PC-9 (cell line): ENCODE measurements at regions not wholly inside any gene's neighbourhood (a gene's known extent, or its start where the extent isn't known, plus 50 kb on each side); places are given as distances from the start of the nearest gene placed in this dataset.

ENCODE experiments used
- BruUV-seq: library from RNA; stranded (reverse); fragments of 400-500 nt; replicated peaks from 2 replicates; lab custom pipeline; 2021; lab: Mats Ljungman, UMichigan
- CTCF ChIA-PET: fragments of 300-600 bp; sonication (Branson Sonifier 250); formaldehyde crosslinking; loops from one replicate; lab custom pipeline; 2022; ENCODE audit warnings: antibody characterized with exemption; lab: Charles Lee
- POLR2A ChIA-PET: fragments of 300-600 bp; sonication (Branson Sonifier 250); formaldehyde crosslinking; loops from one replicate; lab custom pipeline; 2022; ENCODE audit warnings: antibody characterized with exemption; ENCODE audit not compliant: unreplicated experiment; lab: Charles Lee
- DNase-seq, 2 experiments: peaks; one replicate each; pipeline versions ENCODE4 v3.0.0 to v3.0.0-alpha.2; 2015 to 2022; ENCODE audit warnings: mixed read lengths in 1 of 2
- H2AFZ ChIP-seq: fragments of 200-600 bp; sonication (generic); 2 replicates; pipeline ENCODE4 v1.8.1; 2017; ENCODE audit warnings: antibody characterized with exemption
- H3F3A ChIP-seq: fragments of 200-600 bp; sonication (generic); 2 replicates; pipeline ENCODE4 v1.8.1; 2017; ENCODE audit warnings: antibody characterized with exemption, mild to moderate bottlenecking, low read depth; ENCODE audit not compliant: insufficient read depth
- H3K27ac ChIP-seq: fragments of 200-600 bp; sonication (generic); 2 replicates; pipeline ENCODE4 v1.6.1; 2016; ENCODE audit warnings: mixed run types
- H3K27me3 ChIP-seq: fragments of 200-600 bp; sonication (generic); 2 replicates; pipeline ENCODE4 v1.6.1; 2016; ENCODE audit warnings: low read depth, mixed run types; ENCODE audit not compliant: insufficient read depth
- H3K36me3 ChIP-seq: fragments of 200-600 bp; sonication (generic); 2 replicates; pipeline ENCODE4 v1.6.1; 2016; ENCODE audit warnings: low read depth, mixed run types
- H3K4me1 ChIP-seq: fragments of 200-600 bp; sonication (generic); replicated peaks from 2 replicates; pipeline ENCODE4 v1.6.1; 2016; ENCODE audit warnings: mixed run types; ENCODE audit not compliant: insufficient read depth
- H3K4me2 ChIP-seq: fragments of 200-600 bp; sonication (generic); 2 replicates; pipeline ENCODE4 v1.6.1; 2017; ENCODE audit warnings: mixed run types
- H3K4me3 ChIP-seq: fragments of 200-600 bp; sonication (generic); 2 replicates; pipeline ENCODE4 v1.6.1; 2016; ENCODE audit warnings: mixed run types
- H3K79me2 ChIP-seq: fragments of 200-600 bp; sonication (generic); 2 replicates; pipeline ENCODE4 v1.6.1; 2017; ENCODE audit warnings: low read depth, mixed run types
- H3K9me2 ChIP-seq: fragments of 200-600 bp; sonication (generic); 2 replicates; pipeline ENCODE4 v1.8.1; 2017; ENCODE audit warnings: mild to moderate bottlenecking; ENCODE audit not compliant: insufficient read depth
- H3K9me3 ChIP-seq: fragments of 200-600 bp; sonication (generic); 2 replicates; pipeline ENCODE4 v1.8.1; 2016; ENCODE audit warnings: low read depth; ENCODE audit not compliant: insufficient read depth
- H4K20me1 ChIP-seq: fragments of 200-600 bp; sonication (generic); 2 replicates; pipeline ENCODE4 v1.8.1; 2017; ENCODE audit not compliant: insufficient read depth
- CTCF ChIP-seq: fragments of 200-600 bp; sonication (generic); conservative IDR thresholded peaks from 2 replicates; pipeline ENCODE4 v1.6.1; 2017; ENCODE audit warnings: mixed run types, antibody characterized with exemption, mild to moderate bottlenecking, moderate library complexity
- EZH2 ChIP-seq: fragments of 200-600 bp; sonication (generic); IDR thresholded peaks from 2 replicates; pipeline ENCODE4 v1.8.0; 2017; ENCODE audit warnings: antibody characterized with exemption, low read depth
- intact Hi-C: fragments of 100-400 bp; cut with micrococcal nuclease; formaldehyde crosslinking; loops from one replicate; pipeline ENCODE4 v1.10.0; 2022; ENCODE audit not compliant: unreplicated experiment

- Histone ChIP-seq H4K20me1 (no peaks in the 10 kb centered on the region), H3F3A (no peaks in the 10 kb centered on the region), H3K9me3 (no peaks in the 10 kb centered on the region), H3K4me3 (no peak overlapping the region), H3K9me2 (no peaks in the 10 kb centered on the region), H3K27me3 (no peaks in the 10 kb centered on the region), H3K4me2 (no peak overlapping the region), H3K79me2 (no peaks in the 10 kb centered on the region), H2AFZ (no peak overlapping the region), H3K27ac (no peak overlapping the region), H3K36me3 (no peaks in the 10 kb centered on the region), H3K4me1 (no peaks in the 10 kb centered on the region)
- DNase-seq: no peak
- intact Hi-C loops: no loop called here
- TF ChIP-seq EZH2: no peak
- POLR2A ChIA-PET: no interaction called here
- BruUV-seq: no TSS peak
- CTCF ChIA-PET: no interaction called here
These were observed 162.4 kb downstream of the DSEL start for GRCh38 chr18:67354091-67354490.

GRCh38 chr18:67347438-67347837, 169.1 kb downstream of the DSEL start:
- Histone ChIP-seq H4K20me1 (no peaks in the 10 kb centered on the region), H3K9me3 (no peaks in the 10 kb centered on the region), H3K4me1 (no peaks in the 10 kb centered on the region), H3F3A (no peaks in the 10 kb centered on the region), H2AFZ (no peak overlapping the region), H3K27ac (no peak overlapping the region), H3K27me3 (no peaks in the 10 kb centered on the region), H3K79me2 (no peaks in the 10 kb centered on the region), H3K36me3 (no peaks in the 10 kb centered on the region), H3K9me2 (no peaks in the 10 kb centered on the region), H3K4me2 (no peak overlapping the region), H3K4me3 (no peak overlapping the region)
- intact Hi-C loops: no loop called here
- CTCF ChIA-PET: no interaction called here
- no peak for DNase-seq
- no TSS peak for BruUV-seq
- POLR2A ChIA-PET: no interaction called here
- TF ChIP-seq EZH2 (no peak), CTCF (no peak)

- no peak overlapping the region for H2AFZ ChIP-seq
- H3K36me3 ChIP-seq: no peaks in the 10 kb centered on the region
- no peaks in the 10 kb centered on the region for H3K9me3 ChIP-seq
- POLR2A ChIA-PET: no interaction called here
- no peaks in the 10 kb centered on the region for H4K20me1 ChIP-seq
- no peaks in the 10 kb centered on the region for H3F3A ChIP-seq
- H3K4me2 ChIP-seq: no peak overlapping the region
- DNase-seq: no peak
- CTCF ChIA-PET: no interaction called here
- no peaks in the 10 kb centered on the region for H3K79me2 ChIP-seq
- no peak overlapping the region for H3K27ac ChIP-seq
- H3K27me3 ChIP-seq: no peaks in the 10 kb centered on the region
- H3K9me2 ChIP-seq: no peaks in the 10 kb centered on the region
- no peak overlapping the region for H3K4me3 ChIP-seq
- no TSS peak for BruUV-seq
- H3K4me1 ChIP-seq: no peaks in the 10 kb centered on the region
- intact Hi-C loops: no loop called here
- TF ChIP-seq CTCF (no peak), EZH2 (no peak)
These were observed 174.4 kb downstream of the DSEL start for GRCh38 chr18:67342159-67342558.

GRCh38 chr18:67337696-67338095, 178.8 kb downstream of the DSEL start:
- H3F3A ChIP-seq: no peaks in the 10 kb centered on the region
- CTCF ChIA-PET: no interaction called here
- intact Hi-C loops: no loop called here
- no peaks in the 10 kb centered on the region for H3K36me3 ChIP-seq
- POLR2A ChIA-PET: no interaction called here
- no peak overlapping the region for H2AFZ ChIP-seq
- no peak overlapping the region for H3K4me2 ChIP-seq
- no TSS peak for BruUV-seq
- H3K9me2 ChIP-seq: no peaks in the 10 kb centered on the region
- H3K4me3 ChIP-seq: no peak overlapping the region
- no peaks in the 10 kb centered on the region for H3K79me2 ChIP-seq
- H3K27ac ChIP-seq: no peak overlapping the region
- DNase-seq: no peak
- TF ChIP-seq CTCF (no peak), EZH2 (no peak)
- H4K20me1 ChIP-seq: no peaks in the 10 kb centered on the region
- no peaks in the 10 kb centered on the region for H3K27me3 ChIP-seq
- H3K4me1 ChIP-seq: no peaks in the 10 kb centered on the region
- no peaks in the 10 kb centered on the region for H3K9me3 ChIP-seq
